Mesothelial cell of epicardium (in vitro differentiated cells): ENCODE measurements at regions not wholly inside any gene's neighbourhood (a gene's known extent, or its start where the extent isn't known, plus 50 kb on each side); places are given as distances from the start of the nearest gene placed in this dataset.

Experiments
- DNase-seq, 2 experiments: peaks; one replicate each; pipeline ENCODE4 v3.0.0; 2021; ENCODE audit warnings: low spot score in 2 of 2; ENCODE audit not compliant: unreplicated experiment in 2 of 2
- H3K27ac Mint-ChIP-seq: 2 replicates; pipeline ENCODE4 v1.8.0; 2021; ENCODE audit warnings: mixed read lengths
- H3K27me3 Mint-ChIP-seq: 2 replicates; pipeline ENCODE4 v1.8.0; 2021; ENCODE audit warnings: low read depth, mixed read lengths
- H3K36me3 Mint-ChIP-seq: 2 replicates; pipeline ENCODE4 v1.8.0; 2021; ENCODE audit warnings: mixed read lengths
- H3K4me1 Mint-ChIP-seq: 2 replicates; pipeline ENCODE4 v1.8.0; 2021; ENCODE audit warnings: mixed read lengths
- H3K4me3 Mint-ChIP-seq: 2 replicates; pipeline ENCODE4 v1.8.0; 2021; ENCODE audit warnings: mild to moderate bottlenecking, moderate library complexity, mixed read lengths
- H3K9me3 Mint-ChIP-seq: 2 replicates; pipeline ENCODE4 v1.8.0; 2021; ENCODE audit warnings: mixed read lengths
- TF ChIP-seq, protein P1 (sequence below): fragments of 200-600 bp; sonication (generic); IDR thresholded peaks from one replicate; pipeline ENCODE4 v1.5.0; 2021; ENCODE audit warnings: antibody characterized with exemption; ENCODE audit not compliant: unreplicated experiment

DNA sequence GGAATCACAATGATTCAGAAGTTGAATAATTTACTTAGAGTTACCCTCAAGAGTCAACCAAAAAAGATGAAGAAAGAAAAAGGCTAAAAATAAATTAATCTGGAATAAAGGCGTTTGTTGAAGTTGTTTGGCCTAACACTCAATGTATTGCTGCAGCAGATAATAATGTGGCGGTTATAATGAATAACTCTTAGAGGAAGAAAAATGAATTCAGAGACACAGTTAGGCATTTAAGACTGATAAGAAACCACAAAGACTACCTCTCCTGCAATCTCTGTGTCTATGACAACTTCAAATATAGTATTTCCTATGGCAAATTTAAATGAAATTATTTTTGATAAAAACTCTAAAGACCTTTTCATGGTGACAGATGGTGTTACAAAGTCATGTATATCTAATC is 1369.1 kb upstream of the AGA start:
- H3K9me3 Mint-ChIP-seq = no peaks in the 10 kb centered on the region
- DNase-seq = no peak
- peaks cover 23% of the 10 kb centered on the region for H3K4me1 Mint-ChIP-seq
- no peak overlapping the region for H3K27ac Mint-ChIP-seq
- TF ChIP-seq, protein P1, sequence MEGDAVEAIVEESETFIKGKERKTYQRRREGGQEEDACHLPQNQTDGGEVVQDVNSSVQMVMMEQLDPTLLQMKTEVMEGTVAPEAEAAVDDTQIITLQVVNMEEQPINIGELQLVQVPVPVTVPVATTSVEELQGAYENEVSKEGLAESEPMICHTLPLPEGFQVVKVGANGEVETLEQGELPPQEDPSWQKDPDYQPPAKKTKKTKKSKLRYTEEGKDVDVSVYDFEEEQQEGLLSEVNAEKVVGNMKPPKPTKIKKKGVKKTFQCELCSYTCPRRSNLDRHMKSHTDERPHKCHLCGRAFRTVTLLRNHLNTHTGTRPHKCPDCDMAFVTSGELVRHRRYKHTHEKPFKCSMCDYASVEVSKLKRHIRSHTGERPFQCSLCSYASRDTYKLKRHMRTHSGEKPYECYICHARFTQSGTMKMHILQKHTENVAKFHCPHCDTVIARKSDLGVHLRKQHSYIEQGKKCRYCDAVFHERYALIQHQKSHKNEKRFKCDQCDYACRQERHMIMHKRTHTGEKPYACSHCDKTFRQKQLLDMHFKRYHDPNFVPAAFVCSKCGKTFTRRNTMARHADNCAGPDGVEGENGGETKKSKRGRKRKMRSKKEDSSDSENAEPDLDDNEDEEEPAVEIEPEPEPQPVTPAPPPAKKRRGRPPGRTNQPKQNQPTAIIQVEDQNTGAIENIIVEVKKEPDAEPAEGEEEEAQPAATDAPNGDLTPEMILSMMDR = no peak
- H3K36me3 Mint-ChIP-seq = no peaks in the 10 kb centered on the region
- no peak overlapping the region for H3K4me3 Mint-ChIP-seq
- no peaks in the 10 kb centered on the region for H3K27me3 Mint-ChIP-seq

DNA sequence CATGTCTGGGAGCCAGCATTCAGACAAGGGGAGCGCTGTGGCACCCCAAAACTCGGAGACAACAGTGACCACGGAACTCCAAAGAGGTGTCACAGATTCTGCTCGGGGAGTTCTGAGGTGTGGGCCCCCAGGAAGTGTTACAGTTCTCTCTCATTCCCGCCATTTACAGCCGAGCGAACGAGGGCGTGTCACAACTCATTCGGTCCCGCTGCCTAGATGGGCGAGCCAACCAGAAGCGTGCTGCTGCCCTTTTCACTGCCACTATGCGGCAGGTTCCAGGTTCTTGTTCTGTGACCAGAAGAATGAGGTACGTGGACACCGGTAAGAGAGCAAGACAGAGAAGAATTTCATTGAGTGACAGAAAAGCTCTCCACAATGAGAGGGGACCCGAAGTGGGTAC is 1370.6 kb upstream of the AGA start:
- Mint-ChIP-seq H3K9me3 (no peaks in the 10 kb centered on the region), H3K27me3 (no peaks in the 10 kb centered on the region), H3K4me1 (peaks cover 23% of the 10 kb centered on the region), H3K4me3 (no peak overlapping the region), H3K36me3 (no peaks in the 10 kb centered on the region), H3K27ac (peak overlapping the region; percentile 53)
- DNase-seq = no peak
- TF ChIP-seq, protein P1 = no peak

DNA sequence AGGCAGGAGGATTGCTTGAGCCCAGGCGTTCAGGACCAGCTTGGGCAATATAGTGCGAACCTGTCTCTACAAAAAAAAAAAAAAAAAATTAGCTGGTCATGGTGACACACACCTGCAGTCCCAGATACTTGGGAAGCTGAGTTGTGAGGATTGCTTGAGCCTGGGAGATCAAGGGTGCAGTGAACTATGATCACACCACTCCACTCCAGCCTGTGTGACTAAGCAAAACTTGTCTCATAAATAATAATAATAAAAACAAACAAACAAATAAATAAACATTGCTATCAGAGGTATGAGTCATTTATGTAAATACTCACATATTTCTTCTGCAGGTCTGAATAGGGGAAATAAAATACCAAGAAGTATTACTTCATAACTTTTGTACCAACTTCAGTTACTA is 1372.7 kb upstream of the AGA start:
- H3K27ac Mint-ChIP-seq = no peak overlapping the region
- no peak overlapping the region for H3K4me3 Mint-ChIP-seq
- TF ChIP-seq, protein P1 = no peak
- DNase-seq = no peak
- no peaks in the 10 kb centered on the region for H3K9me3 Mint-ChIP-seq
- H3K27me3 Mint-ChIP-seq = no peaks in the 10 kb centered on the region
- H3K4me1 Mint-ChIP-seq = peaks cover 11% of the 10 kb centered on the region
- no peaks in the 10 kb centered on the region for H3K36me3 Mint-ChIP-seq

DNA sequence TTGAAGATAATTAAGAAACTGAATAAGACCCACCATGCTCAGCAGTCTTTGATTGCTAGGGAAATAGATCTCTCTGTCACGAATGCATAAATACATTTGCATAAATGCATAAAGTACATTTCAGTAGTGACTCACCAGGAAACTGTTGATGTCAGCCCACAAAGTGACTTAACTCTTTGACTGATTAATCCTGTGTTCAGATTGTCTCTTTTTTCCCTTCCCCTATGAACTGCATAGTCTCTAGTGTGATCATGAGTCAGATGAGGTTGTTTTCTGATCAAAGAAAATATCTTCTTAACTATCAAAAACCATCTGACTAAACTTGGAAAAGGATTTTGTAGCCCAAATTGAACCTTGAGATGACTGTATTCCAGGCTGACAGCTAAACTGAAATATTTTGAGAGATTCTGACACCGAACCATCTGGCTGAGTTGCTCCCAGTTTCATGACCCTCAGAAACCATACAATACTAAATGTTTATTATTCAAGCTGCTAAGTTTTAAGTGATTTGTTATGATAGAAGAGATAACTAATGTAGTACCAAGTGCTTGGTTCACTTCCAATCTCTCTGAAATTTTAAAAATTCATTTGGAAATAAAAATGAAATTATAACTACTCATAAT is 1381.5 kb upstream of the AGA start:
- no peak for DNase-seq
- Mint-ChIP-seq H3K9me3 (peaks cover 7% of the 10 kb centered on the region), H3K27ac (no peak overlapping the region), H3K36me3 (no peaks in the 10 kb centered on the region), H3K4me3 (no peak overlapping the region), H3K27me3 (no peaks in the 10 kb centered on the region), H3K4me1 (no peaks in the 10 kb centered on the region)
- TF ChIP-seq, protein P1 = no peak

DNA sequence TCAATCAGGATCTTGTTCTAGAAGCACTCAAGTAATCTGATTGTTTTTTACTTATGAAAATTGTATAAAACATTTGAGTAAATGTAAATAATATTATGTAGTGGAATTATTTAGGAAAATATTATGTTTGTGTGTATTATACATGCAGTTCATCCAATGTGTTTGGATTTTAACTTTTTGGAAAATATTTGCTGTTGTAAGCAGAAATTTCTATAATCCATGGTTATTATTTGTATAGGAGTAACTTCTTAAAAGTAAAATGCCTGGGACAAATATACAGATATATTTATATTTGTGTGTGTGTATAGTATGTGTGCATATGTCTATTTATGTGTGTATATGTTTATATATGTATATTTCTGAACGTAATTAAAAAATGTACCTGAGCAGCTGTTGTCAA is 1394.6 kb upstream of the AGA start:
- H3K4me1 Mint-ChIP-seq = no peaks in the 10 kb centered on the region
- no peak for DNase-seq
- H3K27ac Mint-ChIP-seq = no peak overlapping the region
- no peaks in the 10 kb centered on the region for H3K9me3 Mint-ChIP-seq
- H3K4me3 Mint-ChIP-seq = no peak overlapping the region
- no peaks in the 10 kb centered on the region for H3K36me3 Mint-ChIP-seq
- no peaks in the 10 kb centered on the region for H3K27me3 Mint-ChIP-seq
- TF ChIP-seq, protein P1 = no peak

DNA sequence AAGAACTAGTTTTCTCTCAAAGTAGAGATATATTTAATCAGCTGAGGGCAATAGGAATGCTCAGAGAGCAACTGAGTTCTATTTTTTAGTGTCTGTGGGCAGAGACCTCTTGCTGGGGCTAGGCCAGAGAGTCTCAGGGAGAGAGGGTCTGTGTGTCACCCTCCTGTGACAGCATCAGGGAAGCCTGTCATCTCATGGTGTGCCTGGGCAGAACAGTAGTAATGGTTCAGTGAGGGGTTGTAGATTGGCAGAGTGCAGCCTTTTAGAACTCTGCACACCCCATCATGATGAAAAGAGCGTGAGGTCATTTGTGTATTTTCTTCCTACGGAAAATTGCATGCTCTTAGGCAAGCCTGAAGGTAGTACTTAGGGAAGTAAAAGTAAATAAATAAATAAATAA is 1396.5 kb upstream of the AGA start:
- TF ChIP-seq, protein P1 = no peak
- Mint-ChIP-seq H3K27ac (no peak overlapping the region), H3K27me3 (no peaks in the 10 kb centered on the region), H3K4me3 (no peak overlapping the region), H3K36me3 (no peaks in the 10 kb centered on the region), H3K9me3 (peaks cover 4% of the 10 kb centered on the region), H3K4me1 (no peaks in the 10 kb centered on the region)
- DNase-seq = no peak
